Endothelial cell of umbilical vein (primary cell): ENCODE measurements at regions not wholly inside any gene's neighbourhood (a gene's known extent, or its start where the extent isn't known, plus 50 kb on each side); places are given as distances from the start of the nearest gene placed in this dataset.
"Not testable (repeated sequence)": the region's sequence is repeated elsewhere in the genome, so short reads cannot be mapped to it uniquely, and the experiment has no call there.

Experiments
- BruUV-seq: library from RNA; stranded (reverse); fragments of 400-500 nt; replicated peaks from 2 replicates; lab custom pipeline; 2021; lab: Mats Ljungman, UMichigan
- CTCF ChIA-PET: fragments of 300-600, 350-600 bp; sonication (Branson Sonifier 250); formaldehyde crosslinking; loops from one replicate; lab custom pipeline; 2021; ENCODE audit warnings: antibody characterized with exemption, inconsistent platforms; lab: Charles Lee
- POLR2A ChIA-PET: fragments of 300-600, 350-600 bp; sonication (Branson Sonifier 250); formaldehyde crosslinking; loops from one replicate; lab custom pipeline; 2021; ENCODE audit warnings: antibody characterized with exemption, inconsistent platforms; lab: Charles Lee
- DNase-seq: peaks from one replicate; pipeline ENCODE4 v3.0.0-alpha.2; 2011; ENCODE audit warnings: low read depth, low spot score
- FAIRE-seq: peaks from 2 replicates; lab custom pipeline; 2011; peaks lifted over from hg19 to GRCh38; lab: Jason Lieb, UNC
- H2AFZ ChIP-seq: 2 replicates; pipeline ENCODE4 v1.6.0; 2012; ENCODE audit warnings: low read depth, low read length, control low read depth, inconsistent platforms
- H3K27ac ChIP-seq: 2 replicates; pipeline ENCODE4 v1.5.1; 2011; ENCODE audit warnings: low read depth, mild to moderate bottlenecking, control low read depth, low read length, moderate library complexity; ENCODE audit not compliant: insufficient read depth
- H3K27me3 ChIP-seq, 2 experiments: 2 replicates each; pipeline versions ENCODE4 v1.6.0 to v1.6.1; 2011; ENCODE audit warnings: low read length in 2 of 2, mixed read lengths in 1 of 2; ENCODE audit not compliant: control insufficient read depth in 2 of 2, insufficient read depth in 2 of 2
- H3K36me3 ChIP-seq, 2 experiments: 2 replicates in 1 of 2; 3 replicates in 1 of 2; pipeline ENCODE4 v1.5.1; 2011; ENCODE audit warnings: low read length in 2 of 2, mild to moderate bottlenecking in 1 of 2, moderate library complexity in 1 of 2; ENCODE audit not compliant: control insufficient read depth in 2 of 2, insufficient read depth in 2 of 2; ENCODE audit errors: extremely low read depth in 1 of 2
- H3K4me1 ChIP-seq: 3 replicates; pipeline ENCODE4 v1.5.1; 2011; ENCODE audit warnings: mild to moderate bottlenecking, low read length; ENCODE audit not compliant: control insufficient read depth, insufficient read depth; ENCODE audit errors: extremely low read depth
- H3K4me2 ChIP-seq: 2 replicates; pipeline ENCODE4 v1.6.1; 2011; ENCODE audit warnings: low read length, control low read depth, mixed read lengths; ENCODE audit not compliant: insufficient read depth
- H3K4me3 ChIP-seq, 3 experiments: fragments of 200-600 bp in 1 of 3; sonication (generic), shearing (Covaris generic) in 1 of 3; replicated peaks in 1 of 3; 2 replicates each; pipeline ENCODE4 v1.5.1; 2011 to 2016; ENCODE audit warnings: control low read depth in 3 of 3, low read length in 3 of 3, mild to moderate bottlenecking in 2 of 3, inconsistent platforms in 1 of 3, low read depth in 1 of 3, moderate library complexity in 1 of 3; ENCODE audit not compliant: insufficient read depth in 1 of 3
- H3K79me2 ChIP-seq: 2 replicates; pipeline ENCODE4 v1.6.0; 2012; ENCODE audit warnings: low read length, inconsistent platforms; ENCODE audit not compliant: control insufficient read depth, insufficient read depth
- H3K9ac ChIP-seq: replicated peaks from 2 replicates; pipeline ENCODE3; 2011; ENCODE audit warnings: low read length, control low read depth; ENCODE audit not compliant: insufficient read depth; ENCODE audit errors: extremely low read depth
- H3K9me1 ChIP-seq: replicated peaks from 3 replicates; pipeline ENCODE4 v1.6.0; 2011; ENCODE audit warnings: mild to moderate bottlenecking, low read length; ENCODE audit not compliant: control insufficient read depth, insufficient read depth; ENCODE audit errors: extremely low read depth
- H3K9me3 ChIP-seq: replicated peaks from 2 replicates; pipeline ENCODE4 v1.5.1; 2012; ENCODE audit warnings: low read length, inconsistent platforms; ENCODE audit not compliant: control insufficient read depth, insufficient read depth
- H4K20me1 ChIP-seq: replicated peaks from 2 replicates; pipeline ENCODE3; 2011; ENCODE audit warnings: mild to moderate bottlenecking, low read length; ENCODE audit not compliant: control insufficient read depth, insufficient read depth; ENCODE audit errors: extremely low read depth
- EZH2 ChIP-seq: IDR thresholded peaks from 2 replicates; pipeline ENCODE4 v1.6.1; 2012; ENCODE audit warnings: borderline replicate concordance, low read depth, mild to moderate bottlenecking, moderate library complexity, low read length, inconsistent platforms; ENCODE audit not compliant: severe bottlenecking
- JUN ChIP-seq: IDR thresholded peaks from 2 replicates; pipeline ENCODE4 v1.6.1; 2011; ENCODE audit warnings: borderline replicate concordance, low read depth; ENCODE audit not compliant: insufficient read length, insufficient read depth
- MYC ChIP-seq: IDR thresholded peaks from one replicate; pipeline ENCODE4 v1.6.1; 2011; ENCODE audit warnings: mild to moderate bottlenecking, low read depth, low read length
- POLR2A ChIP-seq: IDR thresholded peaks from 2 replicates; pipeline ENCODE4 v1.6.1; 2012; ENCODE audit warnings: low read depth, mild to moderate bottlenecking, control low read depth, low read length
- POLR2AphosphoS5 ChIP-seq: IDR thresholded peaks from 2 replicates; pipeline ENCODE4 v1.6.1; 2012; ENCODE audit warnings: low read depth, mild to moderate bottlenecking, control low read depth, low read length, moderate library complexity; ENCODE audit not compliant: insufficient read depth
- dilution Hi-C: fragments of 300-500 bp; cut with MboI; formaldehyde crosslinking; loops from one replicate; pipeline ENCODE4 v1.15.0; 2019; ENCODE audit warnings: low sequenced_read_pairs; ENCODE audit not compliant: extremely low pct_ligation_motif_present
- intact Hi-C: fragments of 100-400 bp; cut with micrococcal nuclease; formaldehyde crosslinking; loops from one replicate; pipeline ENCODE4 v1.10.0; 2022
- TF ChIP-seq, protein P1 (sequence below), 2 donors: IDR thresholded peaks; 1 replicate in 1 of 2; 2 replicates in 1 of 2; pipeline ENCODE4 v1.5.1; 2011; ENCODE audit warnings: low read length in 2 of 2, mild to moderate bottlenecking in 2 of 2, moderate library complexity in 2 of 2, control low read depth in 1 of 2, inconsistent platforms in 1 of 2, low read depth in 1 of 2; ENCODE audit not compliant: insufficient read depth in 1 of 2; ENCODE audit errors: extremely low read depth in 1 of 2

DNA sequence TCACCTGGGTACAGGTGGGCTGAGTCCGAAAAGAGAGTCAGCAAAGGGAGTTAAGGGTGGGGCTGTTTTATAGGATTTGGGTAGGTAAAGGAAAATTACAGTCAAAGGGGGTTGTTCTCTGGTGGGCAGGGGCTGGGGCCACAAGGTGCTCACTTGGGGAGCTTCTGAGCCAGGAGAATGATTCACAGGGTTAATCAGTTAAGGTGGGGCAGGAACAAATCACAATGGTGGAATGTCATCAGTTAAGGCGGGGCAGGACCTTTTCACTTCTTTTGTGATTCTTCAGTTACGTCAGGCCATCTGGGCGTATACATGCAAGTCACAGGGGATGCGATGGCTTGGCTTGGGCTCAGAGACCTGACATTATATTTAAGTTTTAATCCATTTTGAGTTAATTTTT lies 179.7 kb upstream of the TRPC7 start:
- H2AFZ ChIP-seq, H3K9me3 ChIP-seq, DNase-seq, FAIRE-seq, dilution Hi-C loops, H3K9me1 ChIP-seq, H4K20me1 ChIP-seq, H3K4me1 ChIP-seq, H3K36me3 ChIP-seq, CTCF ChIA-PET, BruUV-seq, H3K27me3 ChIP-seq, H3K79me2 ChIP-seq, H3K9ac ChIP-seq, H3K27ac ChIP-seq, H3K4me3 ChIP-seq, H3K4me2 ChIP-seq, POLR2A ChIA-PET, intact Hi-C loops: not testable (repeated sequence)

DNA sequence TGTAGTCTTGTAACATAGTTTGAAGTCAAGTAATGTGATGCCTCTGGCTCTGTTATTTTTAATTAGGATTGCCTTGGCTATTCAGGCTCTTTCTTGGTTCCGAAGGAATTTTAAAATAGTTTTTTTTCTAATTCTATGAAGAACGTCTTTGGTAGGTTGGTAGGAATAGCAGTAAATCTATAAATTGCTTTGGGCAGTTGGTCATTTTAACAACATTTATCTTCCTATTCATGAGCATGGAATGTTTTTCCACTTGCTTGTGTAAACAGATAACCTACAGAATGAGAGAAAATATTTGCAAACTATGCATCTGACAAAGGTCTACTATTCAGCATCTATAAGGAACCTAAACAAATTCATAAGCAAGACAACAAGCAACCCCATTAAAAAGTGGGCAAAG lies 173.2 kb upstream of the TRPC7 start:
- intact Hi-C loops: no loop called here
- Histone ChIP-seq H3K9me3 (no peaks in the 10 kb centered on the region), H3K4me1 (no peaks in the 10 kb centered on the region), H3K9me1 (no peaks in the 10 kb centered on the region), H3K4me2 (no peak overlapping the region), H3K27me3 (no peaks in the 10 kb centered on the region), H3K36me3 (no peaks in the 10 kb centered on the region), H2AFZ (no peak overlapping the region), H4K20me1 (no peaks in the 10 kb centered on the region), H3K4me3 (no peak overlapping the region), H3K27ac (no peak overlapping the region), H3K9ac (no peak overlapping the region), H3K79me2 (no peaks in the 10 kb centered on the region)
- DNase-seq (no peak), FAIRE-seq (no peak)
- no TSS peak for BruUV-seq
- dilution Hi-C loops: no loop called here
- POLR2A ChIA-PET: no interaction called here
- CTCF ChIA-PET: interaction anchor here (0.7 to 1.1 kb wide), 2 partner anchors 10 to 19 kb away, joined by 3 read pairs; no protein-coding TSS in a partner anchor
- TF ChIP-seq EZH2: no peak
- TF ChIP-seq, protein P1, sequence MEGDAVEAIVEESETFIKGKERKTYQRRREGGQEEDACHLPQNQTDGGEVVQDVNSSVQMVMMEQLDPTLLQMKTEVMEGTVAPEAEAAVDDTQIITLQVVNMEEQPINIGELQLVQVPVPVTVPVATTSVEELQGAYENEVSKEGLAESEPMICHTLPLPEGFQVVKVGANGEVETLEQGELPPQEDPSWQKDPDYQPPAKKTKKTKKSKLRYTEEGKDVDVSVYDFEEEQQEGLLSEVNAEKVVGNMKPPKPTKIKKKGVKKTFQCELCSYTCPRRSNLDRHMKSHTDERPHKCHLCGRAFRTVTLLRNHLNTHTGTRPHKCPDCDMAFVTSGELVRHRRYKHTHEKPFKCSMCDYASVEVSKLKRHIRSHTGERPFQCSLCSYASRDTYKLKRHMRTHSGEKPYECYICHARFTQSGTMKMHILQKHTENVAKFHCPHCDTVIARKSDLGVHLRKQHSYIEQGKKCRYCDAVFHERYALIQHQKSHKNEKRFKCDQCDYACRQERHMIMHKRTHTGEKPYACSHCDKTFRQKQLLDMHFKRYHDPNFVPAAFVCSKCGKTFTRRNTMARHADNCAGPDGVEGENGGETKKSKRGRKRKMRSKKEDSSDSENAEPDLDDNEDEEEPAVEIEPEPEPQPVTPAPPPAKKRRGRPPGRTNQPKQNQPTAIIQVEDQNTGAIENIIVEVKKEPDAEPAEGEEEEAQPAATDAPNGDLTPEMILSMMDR (IDR thresholded peaks at IDR 0.05; ENCODE audit: extremely low read depth in 1 of 2, insufficient read depth in 1 of 2, low read depth in 1 of 2, low read length in 2 of 2): no peak
- TF ChIP-seq MYC: no peak
- TF ChIP-seq JUN: no peak
- no peak for TF ChIP-seq POLR2A
- TF ChIP-seq POLR2AphosphoS5: no peak
